Body of pancreas (tissue), 4 donors: ENCODE measurements at regions not wholly inside any gene's neighbourhood (a gene's known extent, or its start where the extent isn't known, plus 50 kb on each side); places are given as distances from the start of the nearest gene placed in this dataset.

Experiments used
- CTCF ChIP-seq, 7 experiments: fragments of 450-650 bp in 4 of 7; fragments of 200-600 bp in 3 of 7; sonication (generic) in 3 of 7; IDR thresholded peaks; one replicate each; pipeline ENCODE4 v1.5.1; 2016 to 2019; ENCODE audit warnings: antibody characterized with exemption in 7 of 7
- POLR2A ChIP-seq, 3 donors: fragments of 450-650 bp; IDR thresholded peaks; one replicate each; pipeline ENCODE4 v1.6.1; 2016; ENCODE audit warnings: antibody characterized with exemption in 3 of 3, mild to moderate bottlenecking in 2 of 3

GRCh38 chr2:55766947-55767346 is 73.3 kb upstream of the PNPT1 start:
- TF ChIP-seq CTCF (IDR thresholded peaks at IDR 0.05) (no peak), POLR2A (IDR thresholded peaks at IDR 0.05) (no peak)
